Kidney (tissue), 13 donors: ENCODE measurements at regions not wholly inside any gene's neighbourhood (a gene's known extent, or its start where the extent isn't known, plus 50 kb on each side); places are given as distances from the start of the nearest gene placed in this dataset.

Source experiments
- DNase-seq, 5 donors: peaks; one replicate each; pipeline ENCODE4 v3.0.0-alpha.2; 2013 to 2020
- FAIRE-seq: peaks from 2 replicates; lab custom pipeline; 2012; peaks lifted over from hg19 to GRCh38; lab: Jason Lieb, UNC
- H3K27ac ChIP-seq, 2 donors: one replicate each; pipeline ENCODE4 v1.7.0; 2013; ENCODE audit warnings: low read depth in 2 of 2, low read length in 2 of 2, inconsistent platforms in 1 of 2
- H3K27me3 ChIP-seq: one replicate; pipeline ENCODE4 v1.7.1; 2013; ENCODE audit warnings: low read length, inconsistent platforms; ENCODE audit not compliant: control insufficient read depth, insufficient read depth
- H3K36me3 ChIP-seq, 3 donors: one replicate each; pipeline versions ENCODE4 v1.7.0 to v1.7.1; 2013; ENCODE audit warnings: low read length in 3 of 3, control low read depth in 1 of 3, inconsistent platforms in 1 of 3; ENCODE audit not compliant: insufficient read depth in 3 of 3, control insufficient read depth in 2 of 3
- H3K4me1 ChIP-seq, 3 donors: one replicate each; pipeline versions ENCODE4 v1.7.0 to v1.7.1; 2013; ENCODE audit warnings: low read length in 3 of 3, inconsistent platforms in 1 of 3, low read depth in 1 of 3; ENCODE audit not compliant: control insufficient read depth in 2 of 3, insufficient read depth in 2 of 3
- H3K4me3 ChIP-seq, 3 donors: one replicate each; pipeline versions ENCODE4 v1.7.0 to v1.8.1; 2013; ENCODE audit warnings: low read length in 3 of 3, control low read depth in 1 of 3, inconsistent platforms in 1 of 3
- H3K9ac ChIP-seq, 3 donors: one replicate each; pipeline versions ENCODE4 v1.7.0 to v1.7.1; 2013; ENCODE audit warnings: low read length in 3 of 3, control low read depth in 1 of 3, inconsistent platforms in 1 of 3
- H3K9me3 ChIP-seq, 3 donors: one replicate each; pipeline versions ENCODE4 v1.7.0 to v1.7.1; 2013; ENCODE audit warnings: low read length in 3 of 3, control low read depth in 1 of 3, inconsistent platforms in 1 of 3; ENCODE audit not compliant: control insufficient read depth in 2 of 3, insufficient read depth in 1 of 3
- CTCF ChIP-seq: IDR thresholded peaks from 3 replicates; pipeline ENCODE4 v1.5.1; 2012; ENCODE audit warnings: mild to moderate bottlenecking, moderate library complexity, borderline replicate concordance; ENCODE audit not compliant: insufficient read depth; ENCODE audit errors: extremely low read depth
- intact Hi-C: fragments of 100-400 bp; cut with DNase I; formaldehyde crosslinking; loops from one replicate; pipeline ENCODE4 v1.11.1; 2022
- donor health status: control.
- donor health status: control.
- donor health status: control.
- donor health status: control.
- donor health status: control.
- donor health status: DM: yes; HTN: yes; CAD: no.
- donor health status: Normal renal cell carcinoma (clear cell type).

- H3K9ac ChIP-seq: no peak overlapping the region
- H3K9me3 ChIP-seq: no peaks in the 10 kb centered on the region
- no peaks in the 10 kb centered on the region for H3K4me1 ChIP-seq
- intact Hi-C loops: no loop called here
- DNase-seq (no peak), FAIRE-seq (no peak)
- H3K4me3 ChIP-seq: no peak overlapping the region
- H3K36me3 ChIP-seq: no peaks in the 10 kb centered on the region
- TF ChIP-seq CTCF: no peak
- no peak overlapping the region for H3K27ac ChIP-seq
- no peaks in the 10 kb centered on the region for H3K27me3 ChIP-seq
These were observed 218.4 kb upstream of the HS6ST1 start for GRCh38 chr2:128536925-128537620.

- Histone ChIP-seq H3K27me3 (no peaks in the 10 kb centered on the region), H3K36me3 (no peaks in the 10 kb centered on the region), H3K9me3 (no peaks in the 10 kb centered on the region), H3K4me3 (no peak overlapping the region), H3K4me1 (no peaks in the 10 kb centered on the region), H3K9ac (no peak overlapping the region), H3K27ac (no peak overlapping the region)
- FAIRE-seq (no peak), DNase-seq (no peak)
- no peak for TF ChIP-seq CTCF
- intact Hi-C loops: no loop called here
These were observed 219.0 kb upstream of the HS6ST1 start for GRCh38 chr2:128537646-128538045.

- Histone ChIP-seq H3K4me3 (no peak overlapping the region), H3K27ac (no peak overlapping the region), H3K36me3 (no peaks in the 10 kb centered on the region), H3K4me1 (no peaks in the 10 kb centered on the region), H3K27me3 (no peaks in the 10 kb centered on the region), H3K9ac (no peak overlapping the region), H3K9me3 (no peaks in the 10 kb centered on the region)
- DNase-seq: no peak
- intact Hi-C loops: no loop called here
- FAIRE-seq: no peak
- no peak for TF ChIP-seq CTCF
These were observed 219.7 kb upstream of the HS6ST1 start for GRCh38 chr2:128538396-128538795.

- H3K9me3 ChIP-seq: no peaks in the 10 kb centered on the region
- H3K9ac ChIP-seq: no peak overlapping the region
- H3K36me3 ChIP-seq: no peaks in the 10 kb centered on the region
- H3K27me3 ChIP-seq: no peaks in the 10 kb centered on the region
- intact Hi-C loops: no loop called here
- no peak for TF ChIP-seq CTCF
- DNase-seq (no peak), FAIRE-seq (no peak)
- no peaks in the 10 kb centered on the region for H3K4me1 ChIP-seq
- H3K4me3 ChIP-seq: no peak overlapping the region
- no peak overlapping the region for H3K27ac ChIP-seq
These were observed 222.0 kb upstream of the HS6ST1 start for GRCh38 chr2:128540670-128541069.
